Fibroblast of skin of left biceps (primary cell): ENCODE measurements at regions not wholly inside any gene's neighbourhood (a gene's known extent, or its start where the extent isn't known, plus 50 kb on each side); places are given as distances from the start of the nearest gene placed in this dataset.

Experiments used
- DNase-seq, 2 experiments: peaks; one replicate each; pipeline ENCODE4 v3.0.0-alpha.2; 2013; ENCODE audit warnings: low read depth in 2 of 2

GRCh38 chr15:88744548-88745020, 58.7 kb upstream of the ACAN start:
- peak; percentile 46 to 54 for DNase-seq

GRCh38 chr15:88745065-88745464, 58.2 kb upstream of the ACAN start:
- no peak for DNase-seq

- peak; percentile 87 to 90 for DNase-seq
Observed at GRCh38 chr15:88745696-88746095, 57.5 kb upstream of the ACAN start.

GRCh38 chr15:88746451-88746850, 56.8 kb upstream of the ACAN start:
- no peak for DNase-seq

- DNase-seq, result no peak
Observed at GRCh38 chr15:88747111-88747510, 56.1 kb upstream of the ACAN start.

GRCh38 chr15:88747631-88748030, 55.6 kb upstream of the ACAN start:
- no peak for DNase-seq

GRCh38 chr15:88748081-88748480, 55.2 kb upstream of the ACAN start:
- no peak for DNase-seq

GRCh38 chr15:88748651-88749050, 54.6 kb upstream of the ACAN start:
- no peak for DNase-seq

GRCh38 chr15:88749699-88750098, 53.5 kb upstream of the ACAN start:
- DNase-seq, result no peak

- no peak for DNase-seq
Observed at GRCh38 chr15:88752501-88752900, 50.7 kb upstream of the ACAN start.

- no peak for DNase-seq
Observed at GRCh38 chr15:88752951-88753350, 50.3 kb upstream of the ACAN start.
